NCI-H524 treated with DMSO at 0.1 percent for 48 hours (cell line): ENCODE measurements at regions not wholly inside any gene's neighbourhood (a gene's known extent, or its start where the extent isn't known, plus 50 kb on each side); places are given as distances from the start of the nearest gene placed in this dataset.
"Not testable (repeated sequence)": the region's sequence is repeated elsewhere in the genome, so short reads cannot be mapped to it uniquely, and the experiment has no call there.

Experiments used
- DNase-seq: peaks from one replicate; lab custom pipeline; 2025; lab: John Stamatoyannopoulos, UW

GRCh38 chr14:55899531-55899930 is 218.7 kb upstream of the PELI2 start:
- no peak for DNase-seq

- no peak for DNase-seq
These were observed 217.5 kb upstream of the PELI2 start for GRCh38 chr14:55900749-55901148.

- no peak for DNase-seq
These were observed 216.9 kb upstream of the PELI2 start for GRCh38 chr14:55901291-55901690.

GRCh38 chr14:55902241-55902640 is 216.0 kb upstream of the PELI2 start:
- DNase-seq, result no peak

GRCh38 chr14:55904086-55904485 is 214.1 kb upstream of the PELI2 start:
- DNase-seq, result no peak

- no peak for DNase-seq
These were observed 210.1 kb upstream of the PELI2 start for GRCh38 chr14:55908106-55908505.

GRCh38 chr14:55909879-55910278 is 208.3 kb upstream of the PELI2 start:
- DNase-seq, result no peak

- DNase-seq, result no peak
These were observed 207.5 kb upstream of the PELI2 start for GRCh38 chr14:55910601-55911243.

GRCh38 chr14:55911776-55912175 is 206.4 kb upstream of the PELI2 start:
- DNase-seq, result no peak

GRCh38 chr14:55912344-55912743 is 205.9 kb upstream of the PELI2 start:
- no peak for DNase-seq

- DNase-seq, result no peak
These were observed 204.7 kb upstream of the PELI2 start for GRCh38 chr14:55913324-55914025.

GRCh38 chr14:55914771-55915170 is 203.4 kb upstream of the PELI2 start:
- DNase-seq, result no peak

- DNase-seq, result no peak
These were observed 202.8 kb upstream of the PELI2 start for GRCh38 chr14:55915456-55915855.

- not testable (repeated sequence) for DNase-seq
These were observed 198.4 kb upstream of the PELI2 start for GRCh38 chr14:55919800-55920199.

GRCh38 chr14:55921511-55921910 is 196.7 kb upstream of the PELI2 start:
- no peak for DNase-seq

GRCh38 chr14:55926007-55926406 is 192.2 kb upstream of the PELI2 start:
- DNase-seq, result no peak

GRCh38 chr14:55927028-55927427 is 191.2 kb upstream of the PELI2 start:
- DNase-seq, result no peak

GRCh38 chr14:55928276-55928675 is 189.9 kb upstream of the PELI2 start:
- no peak for DNase-seq

GRCh38 chr14:55929136-55929535 is 189.1 kb upstream of the PELI2 start:
- DNase-seq, result no peak

GRCh38 chr14:55930016-55930784 is 188.0 kb upstream of the PELI2 start:
- no peak for DNase-seq

GRCh38 chr14:55936691-55937090 is 181.5 kb upstream of the PELI2 start:
- no peak for DNase-seq

GRCh38 chr14:55938249-55938791 is 179.9 kb upstream of the PELI2 start:
- no peak for DNase-seq
